IPS-20b (cell line): ENCODE measurements at regions not wholly inside any gene's neighbourhood (a gene's known extent, or its start where the extent isn't known, plus 50 kb on each side); places are given as distances from the start of the nearest gene placed in this dataset.

Experiments
- H3K27ac ChIP-seq: one replicate; pipeline ENCODE4 v1.5.1; 2013; ENCODE audit warnings: low read length
- H3K27me3 ChIP-seq: 2 replicates; pipeline ENCODE4 v1.6.1; 2013; ENCODE audit warnings: mild to moderate bottlenecking, low read length, inconsistent platforms; ENCODE audit not compliant: insufficient read depth
- H3K36me3 ChIP-seq: 2 replicates; pipeline ENCODE4 v1.6.1; 2013; ENCODE audit warnings: low read depth, mild to moderate bottlenecking, inconsistent platforms, low read length, moderate library complexity; ENCODE audit not compliant: insufficient read depth
- H3K4me1 ChIP-seq: 2 replicates; pipeline ENCODE4 v1.6.1; 2013; ENCODE audit warnings: mild to moderate bottlenecking, control low read depth, inconsistent platforms, low read length, moderate library complexity; ENCODE audit not compliant: insufficient read depth
- H3K4me3 ChIP-seq: 2 replicates; pipeline ENCODE4 v1.5.1; 2013; ENCODE audit warnings: mild to moderate bottlenecking, low read length, inconsistent platforms
- H3K9ac ChIP-seq: 2 replicates; pipeline ENCODE4 v1.6.1; 2013; ENCODE audit warnings: low read depth, mild to moderate bottlenecking, inconsistent platforms, low read length, moderate library complexity
- H3K9me3 ChIP-seq: 2 replicates; pipeline ENCODE4 v1.6.1; 2013; ENCODE audit warnings: mild to moderate bottlenecking, low read depth, low read length, inconsistent platforms; ENCODE audit not compliant: insufficient read depth

- H3K9me3 ChIP-seq, result peaks cover 24% of the 10 kb centered on the region
- H3K36me3 ChIP-seq, result no peaks in the 10 kb centered on the region
- H3K27ac ChIP-seq, result no peak overlapping the region
- H3K9ac ChIP-seq, result no peak overlapping the region
- no peaks in the 10 kb centered on the region; the same call in 1 of the 2 replicates for H3K4me1 ChIP-seq
- H3K4me3 ChIP-seq, result no peak overlapping the region
- no peaks in the 10 kb centered on the region for H3K27me3 ChIP-seq
These were observed 1239.3 kb upstream of the GJE1 start for GRCh38 chr6:140893432-140893831.

DNA sequence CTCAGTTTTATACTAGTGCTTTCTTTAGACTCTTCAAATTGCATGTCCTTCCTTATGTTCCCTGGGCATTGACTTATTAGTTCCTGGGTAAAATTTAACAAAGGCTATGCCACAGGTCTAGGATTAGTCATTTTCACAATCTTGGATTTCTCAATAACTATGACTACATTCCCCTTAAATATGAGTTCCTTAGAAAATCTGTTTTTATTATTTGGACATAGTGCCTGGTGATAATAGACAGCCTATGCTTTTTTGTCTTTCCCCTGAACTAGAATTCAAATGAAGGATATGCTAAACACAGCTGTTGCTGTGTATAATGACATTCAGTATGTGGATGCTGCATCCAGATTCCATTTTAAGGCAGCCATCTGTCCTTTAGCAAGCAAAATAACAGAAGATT, 1252.8 kb upstream of the GJE1 start:
- H3K36me3 ChIP-seq, result no peaks in the 10 kb centered on the region

DNA sequence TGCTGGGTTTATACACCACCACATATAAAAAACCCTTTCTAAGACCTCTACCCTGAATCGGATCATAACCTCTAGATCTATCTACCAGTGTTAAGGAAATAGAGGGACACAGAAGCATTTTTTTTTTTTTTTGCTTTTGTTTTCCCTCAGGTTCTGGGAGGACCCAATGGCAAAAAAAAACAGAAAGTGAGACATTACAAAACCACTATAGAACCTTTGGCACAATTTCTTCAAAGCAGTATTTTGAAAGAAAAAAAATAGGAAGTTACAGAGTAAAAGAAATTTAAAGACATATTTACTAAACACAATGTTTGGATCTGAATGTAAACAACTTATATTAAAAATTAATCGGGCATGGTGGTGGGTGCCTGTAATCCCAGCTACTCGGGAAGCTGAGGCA, 1258.7 kb upstream of the GJE1 start:
- Histone ChIP-seq H3K27ac (no peak overlapping the region), H3K4me1 (no peaks in the 10 kb centered on the region), H3K9me3 (no peaks in the 10 kb centered on the region), H3K27me3 (no peaks in the 10 kb centered on the region), H3K36me3 (no peaks in the 10 kb centered on the region), H3K4me3 (no peak overlapping the region), H3K9ac (no peak overlapping the region)

More for the DNA sequence above, 1252.8 kb upstream of the GJE1 start:
- no peak overlapping the region for H3K9ac ChIP-seq
- no peaks in the 10 kb centered on the region for H3K27me3 ChIP-seq
- no peaks in the 10 kb centered on the region for H3K4me1 ChIP-seq
- H3K9me3 ChIP-seq, result no peaks in the 10 kb centered on the region
- H3K27ac ChIP-seq, result no peak overlapping the region
- no peak overlapping the region for H3K4me3 ChIP-seq

GRCh38 chr6:140872885-140873284, 1259.8 kb upstream of the GJE1 start:
- Histone ChIP-seq H3K4me3 (no peak overlapping the region), H3K27me3 (no peaks in the 10 kb centered on the region), H3K27ac (no peak overlapping the region), H3K36me3 (no peaks in the 10 kb centered on the region), H3K9ac (no peak overlapping the region), H3K4me1 (no peaks in the 10 kb centered on the region), H3K9me3 (no peaks in the 10 kb centered on the region)

DNA sequence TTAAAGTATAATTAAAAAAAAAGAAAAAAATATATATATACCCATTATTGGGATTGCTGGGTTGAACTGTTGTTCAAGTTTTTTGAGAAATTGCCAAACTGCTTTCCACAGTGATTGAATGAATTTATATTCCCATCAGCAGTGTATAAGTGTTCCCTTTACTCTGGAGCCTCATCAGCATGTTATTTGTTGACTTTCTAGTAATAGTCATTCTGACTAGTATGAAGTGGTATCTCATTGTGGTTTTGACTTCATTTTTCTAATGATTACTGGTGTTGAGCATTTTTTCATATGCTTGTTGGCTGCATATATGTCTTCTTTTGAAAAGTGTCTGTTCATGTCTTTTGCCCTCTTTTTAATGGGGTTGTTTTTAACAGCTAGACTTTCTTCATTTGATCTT, 1260.8 kb upstream of the GJE1 start:
- no peaks in the 10 kb centered on the region for H3K4me1 ChIP-seq
- H3K4me3 ChIP-seq, result no peak overlapping the region
- no peak overlapping the region for H3K27ac ChIP-seq
- H3K36me3 ChIP-seq, result no peaks in the 10 kb centered on the region
- no peaks in the 10 kb centered on the region for H3K27me3 ChIP-seq
- no peaks in the 10 kb centered on the region for H3K9me3 ChIP-seq
- H3K9ac ChIP-seq, result no peak overlapping the region

GRCh38 chr6:140867336-140867735, 1265.4 kb upstream of the GJE1 start:
- Histone ChIP-seq H3K4me3 (no peak overlapping the region), H3K27me3 (no peaks in the 10 kb centered on the region), H3K36me3 (no peaks in the 10 kb centered on the region), H3K27ac (no peak overlapping the region), H3K9me3 (no peaks in the 10 kb centered on the region), H3K4me1 (no peaks in the 10 kb centered on the region), H3K9ac (no peak overlapping the region)

GRCh38 chr6:140858381-140858971, 1274.2 kb upstream of the GJE1 start:
- Histone ChIP-seq H3K4me1 (no peaks in the 10 kb centered on the region), H3K4me3 (no peak overlapping the region), H3K27ac (no peak overlapping the region), H3K36me3 (no peaks in the 10 kb centered on the region), H3K27me3 (no peaks in the 10 kb centered on the region), H3K9ac (no peak overlapping the region), H3K9me3 (no peaks in the 10 kb centered on the region)

DNA sequence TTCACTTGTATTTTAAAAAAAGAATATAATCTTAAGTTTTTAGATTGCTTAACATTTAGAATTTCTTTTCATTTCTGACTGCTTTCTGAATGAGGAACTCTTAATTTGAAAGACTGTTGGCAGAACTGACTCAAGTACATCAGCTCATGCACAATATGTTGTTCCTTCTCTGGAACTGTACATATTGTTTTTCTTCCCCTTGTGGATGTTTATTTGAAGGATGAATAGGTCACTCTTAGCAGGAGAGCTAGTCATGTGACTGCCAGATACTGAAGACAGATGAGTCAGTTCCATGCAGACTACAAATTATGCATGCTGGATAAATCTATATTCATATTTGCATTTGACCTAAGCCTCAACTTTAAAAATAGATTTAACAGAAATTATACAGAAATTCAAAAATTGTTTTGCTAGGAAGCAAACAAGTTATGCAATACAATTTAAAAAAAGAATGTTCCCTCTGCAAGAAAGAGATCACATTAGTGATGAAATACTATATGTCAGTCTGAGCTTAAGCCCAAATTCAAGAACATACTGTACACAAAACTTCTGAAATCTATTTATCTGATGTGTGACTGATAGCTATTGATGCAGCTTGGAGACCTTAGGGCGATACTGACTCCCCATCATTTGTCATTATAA, 1274.9 kb upstream of the GJE1 start:
- Histone ChIP-seq H3K9ac (no peak overlapping the region), H3K4me3 (no peak overlapping the region), H3K36me3 (no peaks in the 10 kb centered on the region), H3K9me3 (no peaks in the 10 kb centered on the region), H3K27ac (no peak overlapping the region), H3K27me3 (no peaks in the 10 kb centered on the region), H3K4me1 (no peaks in the 10 kb centered on the region)

DNA sequence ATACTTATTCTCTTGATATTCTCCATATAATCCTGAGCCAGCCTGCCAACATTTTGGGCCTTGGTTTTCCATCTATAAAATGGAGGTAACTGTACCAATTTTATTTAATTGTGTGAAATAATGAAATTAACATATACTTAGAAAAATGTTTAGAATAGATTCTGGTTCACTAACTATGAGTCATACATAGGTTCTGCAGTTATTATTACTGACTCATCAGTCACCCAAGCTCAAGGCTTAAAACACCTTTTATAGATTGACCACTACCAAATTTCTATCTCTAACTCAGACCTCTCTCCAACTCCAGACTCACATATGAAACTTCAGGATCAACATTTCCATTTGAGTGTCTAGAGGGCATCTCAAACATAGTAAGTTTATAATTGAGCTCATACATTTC, 1277.2 kb upstream of the GJE1 start:
- Histone ChIP-seq H3K9ac (no peak overlapping the region), H3K27me3 (no peaks in the 10 kb centered on the region), H3K36me3 (no peaks in the 10 kb centered on the region), H3K4me3 (no peak overlapping the region), H3K4me1 (no peaks in the 10 kb centered on the region), H3K9me3 (no peaks in the 10 kb centered on the region), H3K27ac (no peak overlapping the region)

DNA sequence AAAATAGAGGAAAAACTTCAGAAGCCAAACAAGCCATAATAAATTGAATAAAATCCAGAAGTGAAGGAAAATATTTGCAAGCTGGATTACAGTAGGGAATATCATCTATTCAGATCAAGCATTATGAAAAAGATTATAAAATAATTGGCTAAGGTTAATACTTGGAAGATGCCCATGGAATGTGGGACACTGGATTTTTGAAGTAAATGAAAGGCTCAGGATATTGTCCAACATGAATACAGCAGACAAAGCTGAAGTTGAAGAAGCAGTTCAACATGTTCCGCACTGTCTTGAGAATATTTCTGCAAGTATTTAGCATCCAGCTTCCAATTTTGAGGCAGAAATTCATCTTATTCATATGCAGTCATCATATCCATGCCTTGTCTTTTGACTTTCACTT, 1278.4 kb upstream of the GJE1 start:
- Histone ChIP-seq H3K9ac (no peak overlapping the region), H3K36me3 (no peaks in the 10 kb centered on the region), H3K4me3 (no peak overlapping the region), H3K4me1 (no peaks in the 10 kb centered on the region), H3K9me3 (no peaks in the 10 kb centered on the region), H3K27me3 (no peaks in the 10 kb centered on the region), H3K27ac (no peak overlapping the region)

GRCh38 chr6:140850438-140850837, 1282.3 kb upstream of the GJE1 start:
- no peaks in the 10 kb centered on the region for H3K4me1 ChIP-seq
- no peaks in the 10 kb centered on the region for H3K36me3 ChIP-seq
- no peaks in the 10 kb centered on the region for H3K27me3 ChIP-seq
- H3K9ac ChIP-seq, result no peak overlapping the region
- no peaks in the 10 kb centered on the region for H3K9me3 ChIP-seq
- H3K4me3 ChIP-seq, result no peak overlapping the region
- no peak overlapping the region for H3K27ac ChIP-seq

DNA sequence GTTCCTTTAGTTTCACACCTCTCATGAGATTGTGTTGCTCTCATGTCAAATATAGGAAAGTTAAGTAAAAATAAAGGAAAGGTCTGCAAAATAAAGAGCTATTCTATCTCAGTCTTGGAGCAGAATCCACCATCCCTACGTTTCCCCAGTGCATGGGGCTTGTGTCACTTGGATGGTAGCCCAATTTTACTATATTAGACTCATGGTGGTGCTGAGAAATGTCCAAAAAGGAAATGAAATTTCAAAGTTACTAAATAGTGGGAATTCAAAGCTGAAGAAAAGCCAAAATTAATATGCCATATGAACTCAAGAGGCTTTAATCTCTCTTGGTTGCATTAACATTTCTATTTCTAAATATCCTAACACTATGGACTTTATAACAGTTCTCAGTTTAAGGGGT, 1283.3 kb upstream of the GJE1 start:
- no peaks in the 10 kb centered on the region for H3K4me1 ChIP-seq
- H3K9me3 ChIP-seq, result no peaks in the 10 kb centered on the region
- H3K4me3 ChIP-seq, result no peak overlapping the region
- H3K9ac ChIP-seq, result no peak overlapping the region
- no peak overlapping the region for H3K27ac ChIP-seq
- H3K36me3 ChIP-seq, result no peaks in the 10 kb centered on the region
- H3K27me3 ChIP-seq, result no peaks in the 10 kb centered on the region
